Upper lobe of left lung (tissue), 4 donors: ENCODE measurements at regions not wholly inside any gene's neighbourhood (a gene's known extent, or its start where the extent isn't known, plus 50 kb on each side); places are given as distances from the start of the nearest gene placed in this dataset.

ENCODE experiments used
- EP300 ChIP-seq, 4 donors: sonication (generic); formaldehyde crosslinking; IDR thresholded peaks; one replicate each; pipeline ENCODE4 v1.5.1; 2017; ENCODE audit warnings: antibody characterized with exemption in 4 of 4, control low read depth in 2 of 4
- POLR2A ChIP-seq, 4 donors: fragments of 450-650 bp; IDR thresholded peaks; one replicate each; pipeline ENCODE4 v1.5.1; 2016 to 2017; ENCODE audit warnings: antibody characterized with exemption in 4 of 4, mild to moderate bottlenecking in 2 of 4
- POLR2AphosphoS5 ChIP-seq, 2 donors: sonication (generic); formaldehyde crosslinking; IDR thresholded peaks; one replicate each; pipeline ENCODE4 v1.5.1; 2017; ENCODE audit warnings: antibody characterized with exemption in 2 of 2
- TF ChIP-seq, protein P1 (sequence below), 6 experiments: fragments of 450-650 bp in 4 of 6; fragments of 200-600 bp in 2 of 6; sonication (generic) in 2 of 6; IDR thresholded peaks; one replicate each; pipeline ENCODE4 v1.5.1; 2016 to 2019; ENCODE audit warnings: antibody characterized with exemption in 6 of 6

DNA sequence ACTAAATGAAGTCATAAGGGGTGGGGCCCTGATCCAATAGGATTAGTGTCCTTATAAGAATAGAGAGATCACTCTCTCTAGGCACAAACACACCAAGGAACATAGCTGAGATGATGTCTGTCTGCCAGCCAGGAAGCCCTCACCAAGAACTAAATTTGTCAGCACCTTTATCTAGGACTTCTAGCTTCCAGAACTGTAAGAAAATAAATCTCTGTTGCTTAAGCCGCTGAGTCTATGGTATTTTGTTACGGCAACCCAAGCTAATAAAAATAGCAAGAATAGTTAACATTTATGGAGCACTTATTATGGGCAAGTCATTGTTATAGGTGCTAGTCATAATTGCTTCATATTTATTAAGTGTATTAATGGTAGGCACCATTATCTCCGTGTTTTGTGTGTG is 249.6 kb downstream of the MSRB3 start:
- TF ChIP-seq, protein P1, sequence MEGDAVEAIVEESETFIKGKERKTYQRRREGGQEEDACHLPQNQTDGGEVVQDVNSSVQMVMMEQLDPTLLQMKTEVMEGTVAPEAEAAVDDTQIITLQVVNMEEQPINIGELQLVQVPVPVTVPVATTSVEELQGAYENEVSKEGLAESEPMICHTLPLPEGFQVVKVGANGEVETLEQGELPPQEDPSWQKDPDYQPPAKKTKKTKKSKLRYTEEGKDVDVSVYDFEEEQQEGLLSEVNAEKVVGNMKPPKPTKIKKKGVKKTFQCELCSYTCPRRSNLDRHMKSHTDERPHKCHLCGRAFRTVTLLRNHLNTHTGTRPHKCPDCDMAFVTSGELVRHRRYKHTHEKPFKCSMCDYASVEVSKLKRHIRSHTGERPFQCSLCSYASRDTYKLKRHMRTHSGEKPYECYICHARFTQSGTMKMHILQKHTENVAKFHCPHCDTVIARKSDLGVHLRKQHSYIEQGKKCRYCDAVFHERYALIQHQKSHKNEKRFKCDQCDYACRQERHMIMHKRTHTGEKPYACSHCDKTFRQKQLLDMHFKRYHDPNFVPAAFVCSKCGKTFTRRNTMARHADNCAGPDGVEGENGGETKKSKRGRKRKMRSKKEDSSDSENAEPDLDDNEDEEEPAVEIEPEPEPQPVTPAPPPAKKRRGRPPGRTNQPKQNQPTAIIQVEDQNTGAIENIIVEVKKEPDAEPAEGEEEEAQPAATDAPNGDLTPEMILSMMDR (IDR thresholded peaks at IDR 0.05): no peak
- TF ChIP-seq POLR2A (IDR thresholded peaks at IDR 0.05): no peak
- no peak for TF ChIP-seq POLR2AphosphoS5 (IDR thresholded peaks at IDR 0.05)
- no peak for TF ChIP-seq EP300 (IDR thresholded peaks at IDR 0.05)
